T-helper 17 cell (primary cell): ENCODE measurements at regions not wholly inside any gene's neighbourhood (a gene's known extent, or its start where the extent isn't known, plus 50 kb on each side); places are given as distances from the start of the nearest gene placed in this dataset.

Experiments
- ATAC-seq: fragments of 150-1000 bp; cut with Tn5 transposase; 2 replicates; pipeline ENCODE4 v1.10.0; 2021; ENCODE audit warnings: mild to moderate bottlenecking, moderate library complexity
- DNase-seq, 3 donors: peaks; one replicate each; pipeline versions ENCODE4 v3.0.0 to v3.0.0-alpha.2; 2020 to 2021
- H3K9me3 ChIP-seq: one replicate; pipeline ENCODE4 v1.7.0; 2013; ENCODE audit warnings: low read length, mild to moderate bottlenecking; ENCODE audit not compliant: control insufficient read depth, poor library complexity, severe bottlenecking
- H3K27ac Mint-ChIP-seq: one replicate; pipeline ENCODE4 v1.8.0; 2022; ENCODE audit warnings: mild to moderate bottlenecking, moderate library complexity, mixed read lengths
- H3K27me3 Mint-ChIP-seq: one replicate; pipeline ENCODE4 v1.8.0; 2022; ENCODE audit warnings: mixed read lengths
- H3K36me3 Mint-ChIP-seq: one replicate; pipeline ENCODE4 v1.8.0; 2022; ENCODE audit warnings: low read depth, mixed read lengths
- H3K4me1 Mint-ChIP-seq: one replicate; pipeline ENCODE4 v1.8.0; 2022; ENCODE audit warnings: mild to moderate bottlenecking, mixed read lengths
- H3K4me3 Mint-ChIP-seq: one replicate; pipeline ENCODE4 v1.8.0; 2022; ENCODE audit warnings: mild to moderate bottlenecking, moderate library complexity, mixed read lengths

- H3K4me3 Mint-ChIP-seq, result no peak overlapping the region
- no peak overlapping the region for H3K27ac Mint-ChIP-seq
- no peaks in the 10 kb centered on the region for H3K36me3 Mint-ChIP-seq
- no peaks in the 10 kb centered on the region for H3K4me1 Mint-ChIP-seq
- ATAC-seq, result no peak
- no peak for DNase-seq
- H3K9me3 ChIP-seq, result no peaks in the 10 kb centered on the region
- H3K27me3 Mint-ChIP-seq, result peaks cover 11% of the 10 kb centered on the region
Measured at GRCh38 chr5:174229514-174230370, 184.2 kb downstream of the NSG2 start.

GRCh38 chr5:174231956-174232487 lies 186.5 kb downstream of the NSG2 start:
- no peaks in the 10 kb centered on the region for H3K4me1 Mint-ChIP-seq
- no peak for ATAC-seq
- no peaks in the 10 kb centered on the region for H3K9me3 ChIP-seq
- H3K36me3 Mint-ChIP-seq, result no peaks in the 10 kb centered on the region
- no peak for DNase-seq
- H3K27ac Mint-ChIP-seq, result no peak overlapping the region
- H3K4me3 Mint-ChIP-seq, result no peak overlapping the region
- peaks cover 6% of the 10 kb centered on the region for H3K27me3 Mint-ChIP-seq

- Mint-ChIP-seq H3K4me3 (no peak overlapping the region), H3K36me3 (no peaks in the 10 kb centered on the region), H3K27ac (no peak overlapping the region), H3K27me3 (no peaks in the 10 kb centered on the region), H3K4me1 (no peaks in the 10 kb centered on the region)
- DNase-seq (no peak), ATAC-seq (no peak)
- no peaks in the 10 kb centered on the region for H3K9me3 ChIP-seq
Measured at GRCh38 chr5:174234388-174234787, 188.9 kb downstream of the NSG2 start.

DNA sequence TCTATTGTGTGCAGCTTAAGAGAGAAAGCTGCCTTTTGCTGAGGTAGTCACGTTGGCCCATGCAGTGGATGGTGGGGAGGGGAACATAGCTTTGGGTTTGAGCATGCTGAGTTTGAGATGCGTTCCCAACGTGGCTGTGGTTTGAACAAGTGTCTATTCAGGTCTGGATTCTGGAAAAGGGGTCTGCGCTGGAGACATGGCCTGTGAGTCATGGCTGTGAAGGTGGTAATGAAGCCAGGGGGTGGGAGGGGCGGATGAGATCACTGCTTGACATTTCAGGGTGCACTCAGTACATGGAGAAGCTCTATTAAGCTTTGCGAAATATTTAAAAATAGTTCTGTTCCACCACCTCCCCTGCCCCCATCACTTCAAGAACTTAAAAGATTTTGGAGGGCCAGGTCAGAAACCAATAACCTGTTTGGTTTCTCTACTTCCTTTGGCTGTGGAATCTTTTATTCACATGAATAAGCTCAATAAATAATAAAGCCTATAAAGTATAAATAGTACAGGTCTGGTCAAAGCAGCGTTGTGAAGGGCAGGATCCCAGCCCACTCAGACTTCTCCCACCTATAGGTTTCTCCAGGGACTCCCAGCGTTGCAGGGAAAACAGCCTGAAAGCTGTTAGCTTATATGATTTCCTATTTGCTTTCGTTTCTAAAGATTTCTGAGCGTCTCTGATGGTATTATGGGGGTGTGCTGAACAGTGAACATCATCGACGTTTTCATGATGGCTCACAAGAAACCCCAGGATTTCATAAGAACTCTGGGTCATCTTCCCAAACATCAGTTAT lies 189.9 kb downstream of the NSG2 start:
- DNase-seq (no peak), ATAC-seq (no peak)
- H3K27me3 Mint-ChIP-seq, result no peaks in the 10 kb centered on the region
- no peaks in the 10 kb centered on the region for H3K36me3 Mint-ChIP-seq
- H3K4me1 Mint-ChIP-seq, result no peaks in the 10 kb centered on the region
- H3K27ac Mint-ChIP-seq, result no peak overlapping the region
- no peaks in the 10 kb centered on the region for H3K9me3 ChIP-seq
- H3K4me3 Mint-ChIP-seq, result no peak overlapping the region

DNA sequence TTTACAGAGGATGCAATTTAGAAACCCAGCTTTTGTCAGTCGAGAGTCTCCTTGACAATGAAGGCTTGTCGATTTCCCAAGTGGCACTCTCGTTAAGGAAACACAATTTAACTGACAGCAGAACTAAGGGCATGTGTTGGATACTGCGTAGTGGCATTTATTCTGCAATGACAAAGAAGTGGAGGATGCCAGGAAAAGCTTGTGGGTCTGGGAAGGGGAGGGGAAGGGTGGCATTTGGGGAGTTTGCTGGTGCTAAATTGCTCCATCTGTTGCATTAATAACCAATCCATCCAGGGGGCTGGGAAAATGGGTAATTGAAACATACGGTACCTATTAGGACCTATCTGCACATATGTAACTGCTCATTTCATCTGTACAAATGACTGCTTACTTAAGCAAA lies 190.6 kb downstream of the NSG2 start:
- H3K36me3 Mint-ChIP-seq, result no peaks in the 10 kb centered on the region
- H3K27ac Mint-ChIP-seq, result no peak overlapping the region
- no peaks in the 10 kb centered on the region for H3K9me3 ChIP-seq
- H3K4me1 Mint-ChIP-seq, result no peaks in the 10 kb centered on the region
- DNase-seq (no peak), ATAC-seq (no peak)
- no peak overlapping the region for H3K4me3 Mint-ChIP-seq
- no peaks in the 10 kb centered on the region for H3K27me3 Mint-ChIP-seq

- H3K36me3 Mint-ChIP-seq, result no peaks in the 10 kb centered on the region
- ATAC-seq, result no peak
Measured at GRCh38 chr5:174239718-174240117, 194.2 kb downstream of the NSG2 start.

GRCh38 chr5:174242573-174242972 lies 197.1 kb downstream of the NSG2 start:
- DNase-seq (no peak), ATAC-seq (no peak)
- Mint-ChIP-seq H3K36me3 (no peaks in the 10 kb centered on the region), H3K4me1 (no peaks in the 10 kb centered on the region), H3K4me3 (no peak overlapping the region), H3K27me3 (no peaks in the 10 kb centered on the region), H3K27ac (no peak overlapping the region)
- H3K9me3 ChIP-seq, result no peaks in the 10 kb centered on the region

More at GRCh38 chr5:174239718-174240117, 194.2 kb downstream of the NSG2 start:
- DNase-seq, result no peak
- no peaks in the 10 kb centered on the region for H3K9me3 ChIP-seq
- Mint-ChIP-seq H3K4me3 (no peak overlapping the region), H3K27ac (no peak overlapping the region), H3K27me3 (no peaks in the 10 kb centered on the region), H3K4me1 (no peaks in the 10 kb centered on the region)

GRCh38 chr5:174243904-174244303 lies 198.4 kb downstream of the NSG2 start:
- H3K4me3 Mint-ChIP-seq, result no peak overlapping the region
- DNase-seq (no peak), ATAC-seq (no peak)
- no peaks in the 10 kb centered on the region for H3K36me3 Mint-ChIP-seq
- H3K9me3 ChIP-seq, result no peaks in the 10 kb centered on the region
- H3K27me3 Mint-ChIP-seq, result no peaks in the 10 kb centered on the region
- no peak overlapping the region for H3K27ac Mint-ChIP-seq
- H3K4me1 Mint-ChIP-seq, result no peaks in the 10 kb centered on the region

GRCh38 chr5:174245516-174246075 lies 200.1 kb downstream of the NSG2 start:
- H3K36me3 Mint-ChIP-seq, result no peaks in the 10 kb centered on the region
- ATAC-seq, result no peak
- no peak for DNase-seq
- H3K27me3 Mint-ChIP-seq, result no peaks in the 10 kb centered on the region
- H3K4me1 Mint-ChIP-seq, result no peaks in the 10 kb centered on the region
- no peak overlapping the region for H3K27ac Mint-ChIP-seq
- H3K4me3 Mint-ChIP-seq, result no peak overlapping the region
- H3K9me3 ChIP-seq, result no peaks in the 10 kb centered on the region

GRCh38 chr5:174246743-174247142 lies 201.2 kb downstream of the NSG2 start:
- no peak for DNase-seq
- H3K9me3 ChIP-seq, result no peaks in the 10 kb centered on the region
- H3K27me3 Mint-ChIP-seq, result peaks cover 6% of the 10 kb centered on the region
- no peaks in the 10 kb centered on the region for H3K4me1 Mint-ChIP-seq
- H3K27ac Mint-ChIP-seq, result no peak overlapping the region
- no peak overlapping the region for H3K4me3 Mint-ChIP-seq
- no peaks in the 10 kb centered on the region for H3K36me3 Mint-ChIP-seq
- no peak for ATAC-seq

GRCh38 chr5:174247301-174247700 lies 201.8 kb downstream of the NSG2 start:
- DNase-seq, result no peak
- Mint-ChIP-seq H3K4me1 (no peaks in the 10 kb centered on the region), H3K36me3 (no peaks in the 10 kb centered on the region), H3K27ac (no peak overlapping the region), H3K4me3 (no peak overlapping the region), H3K27me3 (peaks cover 6% of the 10 kb centered on the region)
- no peaks in the 10 kb centered on the region for H3K9me3 ChIP-seq
- ATAC-seq, result no peak

- no peak for ATAC-seq
- no peaks in the 10 kb centered on the region for H3K4me1 Mint-ChIP-seq
- H3K27ac Mint-ChIP-seq, result no peak overlapping the region
- no peak for DNase-seq
- H3K36me3 Mint-ChIP-seq, result no peaks in the 10 kb centered on the region
- peaks cover 6% of the 10 kb centered on the region for H3K27me3 Mint-ChIP-seq
- H3K9me3 ChIP-seq, result no peaks in the 10 kb centered on the region
- no peak overlapping the region for H3K4me3 Mint-ChIP-seq
Measured at GRCh38 chr5:174251305-174252000, 205.9 kb downstream of the NSG2 start.

DNA sequence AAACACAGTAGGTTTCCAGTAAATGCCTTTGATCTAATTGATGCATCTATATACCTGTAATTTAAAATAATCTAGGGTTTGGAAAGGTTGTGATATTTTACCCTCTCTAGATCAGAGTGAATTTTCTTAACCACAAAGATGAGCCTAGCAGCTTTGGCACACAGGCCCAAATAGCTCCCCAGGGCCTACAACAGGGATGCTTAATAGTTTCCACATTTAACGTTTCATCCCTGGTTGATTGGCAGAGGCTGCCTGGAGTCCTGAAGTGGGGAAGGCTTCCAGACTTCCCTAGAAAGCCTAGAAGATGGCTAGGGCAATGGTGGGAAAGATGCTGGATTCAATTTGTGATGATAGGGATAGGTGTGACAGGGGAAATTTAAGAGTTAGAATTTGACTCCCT lies 206.6 kb downstream of the NSG2 start:
- Mint-ChIP-seq H3K4me3 (no peak overlapping the region), H3K36me3 (no peaks in the 10 kb centered on the region), H3K27ac (no peak overlapping the region), H3K4me1 (no peaks in the 10 kb centered on the region), H3K27me3 (peaks cover 6% of the 10 kb centered on the region)
- no peak for ATAC-seq
- H3K9me3 ChIP-seq, result no peaks in the 10 kb centered on the region
- DNase-seq, result no peak
